H9 (cell line): ENCODE measurements at regions not wholly inside any gene's neighbourhood (a gene's known extent, or its start where the extent isn't known, plus 50 kb on each side); places are given as distances from the start of the nearest gene placed in this dataset.

Experiments
- DNase-seq: peaks from one replicate; pipeline ENCODE4 v3.0.0-alpha.2; 2017
- H2AFZ ChIP-seq: one replicate; pipeline ENCODE4 v1.6.1; 2013; ENCODE audit warnings: mild to moderate bottlenecking, low read length, control low read depth, moderate library complexity
- H2AK5ac ChIP-seq: 2 replicates; pipeline ENCODE4 v1.6.1; 2013; ENCODE audit warnings: low read length, control low read depth, mixed read lengths; ENCODE audit not compliant: insufficient read length
- H2BK120ac ChIP-seq: one replicate; pipeline ENCODE4 v1.6.1; 2013; ENCODE audit warnings: low read depth, mild to moderate bottlenecking, low read length, control low read depth, inconsistent platforms; ENCODE audit not compliant: poor library complexity, severe bottlenecking
- H2BK12ac ChIP-seq: 2 replicates; pipeline ENCODE4 v1.6.1; 2013; ENCODE audit warnings: low read length, control low read depth, mixed read lengths, low read depth; ENCODE audit not compliant: insufficient read length
- H2BK15ac ChIP-seq: 2 replicates; pipeline ENCODE4 v1.6.1; 2013; ENCODE audit warnings: low read depth, low read length, control low read depth
- H2BK20ac ChIP-seq: one replicate; pipeline ENCODE4 v1.6.1; 2013; ENCODE audit warnings: low read depth, mild to moderate bottlenecking, low read length, control low read depth, inconsistent platforms; ENCODE audit not compliant: poor library complexity, severe bottlenecking
- H2BK5ac ChIP-seq: 2 replicates; pipeline ENCODE4 v1.6.1; 2013; ENCODE audit warnings: low read length, control low read depth, mixed read lengths; ENCODE audit not compliant: insufficient read length
- H3K14ac ChIP-seq: 2 replicates; pipeline ENCODE4 v1.6.1; 2013; ENCODE audit warnings: low read length, control low read depth; ENCODE audit not compliant: insufficient read depth
- H3K18ac ChIP-seq: 2 replicates; pipeline ENCODE4 v1.6.1; 2013; ENCODE audit warnings: low read depth, mild to moderate bottlenecking, mixed read lengths, low read length, control low read depth; ENCODE audit not compliant: insufficient read length
- H3K23ac ChIP-seq: 2 replicates; pipeline ENCODE4 v1.6.1; 2013; ENCODE audit warnings: low read length, control low read depth, mixed read lengths, low read depth; ENCODE audit not compliant: insufficient read length
- H3K23me2 ChIP-seq: 2 replicates; pipeline ENCODE4 v1.6.1; 2013; ENCODE audit warnings: low read depth, mild to moderate bottlenecking, mixed read lengths, low read length, control low read depth; ENCODE audit not compliant: insufficient read length, poor library complexity, severe bottlenecking
- H3K27ac ChIP-seq: 2 replicates; pipeline ENCODE4 v1.5.1; 2013; ENCODE audit warnings: low read length, control low read depth, mixed read lengths, low read depth; ENCODE audit not compliant: insufficient read length
- H3K27me3 ChIP-seq: 2 replicates; pipeline ENCODE4 v1.6.1; 2013; ENCODE audit warnings: low read length, control low read depth, inconsistent platforms; ENCODE audit not compliant: insufficient read depth
- H3K4ac ChIP-seq: 2 replicates; pipeline ENCODE4 v1.6.1; 2013; ENCODE audit warnings: low read depth, mild to moderate bottlenecking, control low read depth, inconsistent platforms, low read length, moderate library complexity
- H3K4me1 ChIP-seq: 2 replicates; pipeline ENCODE4 v1.6.1; 2013; ENCODE audit warnings: low read length, control low read depth, inconsistent platforms; ENCODE audit not compliant: insufficient read depth
- H3K4me2 ChIP-seq: 2 replicates; pipeline ENCODE4 v1.6.1; 2013; ENCODE audit warnings: low read length, control low read depth, mixed read lengths; ENCODE audit not compliant: insufficient read length, insufficient read depth
- H3K56ac ChIP-seq: 2 replicates; pipeline ENCODE4 v1.6.1; 2013; ENCODE audit warnings: low read depth, mild to moderate bottlenecking, mixed read lengths, low read length, control low read depth; ENCODE audit not compliant: insufficient read length
- H3K79me1 ChIP-seq: 2 replicates; pipeline ENCODE4 v1.6.1; 2013; ENCODE audit warnings: low read depth, mild to moderate bottlenecking, moderate library complexity, low read length, control low read depth, inconsistent platforms; ENCODE audit not compliant: insufficient read depth, poor library complexity, severe bottlenecking
- H3K79me2 ChIP-seq: 2 replicates; pipeline ENCODE4 v1.6.1; 2013; ENCODE audit warnings: low read length, control low read depth, inconsistent platforms; ENCODE audit not compliant: insufficient read depth
- H3K9ac ChIP-seq: 2 replicates; pipeline ENCODE4 v1.6.1; 2013; ENCODE audit warnings: low read length, control low read depth, mixed read lengths; ENCODE audit not compliant: insufficient read length; ENCODE audit errors: extremely low read depth
- H3K9me3 ChIP-seq: one replicate; pipeline ENCODE4 v1.6.1; 2013; ENCODE audit warnings: low read depth, low read length, inconsistent platforms; ENCODE audit not compliant: control insufficient read depth
- H3T11ph ChIP-seq: one replicate; pipeline ENCODE4 v1.6.1; 2013; ENCODE audit warnings: mild to moderate bottlenecking, low read length, control low read depth, inconsistent platforms
- H4K20me1 ChIP-seq: one replicate; pipeline ENCODE4 v1.6.1; 2013; ENCODE audit not compliant: control insufficient read depth, insufficient read length, insufficient read depth
- H4K5ac ChIP-seq: 2 replicates; pipeline ENCODE4 v1.6.1; 2013; ENCODE audit warnings: low read depth, mild to moderate bottlenecking, mixed read lengths, low read length, control low read depth; ENCODE audit not compliant: insufficient read length
- H4K8ac ChIP-seq: replicated peaks from 2 replicates; pipeline ENCODE4 v1.6.1; 2013; ENCODE audit warnings: low read length, control low read depth, mixed read lengths, low read depth; ENCODE audit not compliant: insufficient read length
- H4K91ac ChIP-seq: 2 replicates; pipeline ENCODE4 v1.6.1; 2013; ENCODE audit warnings: low read depth, mild to moderate bottlenecking, moderate library complexity, mixed read lengths, low read length, control low read depth; ENCODE audit not compliant: insufficient read length
- H3K27ac Mint-ChIP-seq, 3 experiments: 2 replicates in 2 of 3; 3 replicates in 1 of 3; pipeline ENCODE4 v1.8.0; 2020 to 2021; ENCODE audit warnings: mixed read lengths in 3 of 3, mild to moderate bottlenecking in 1 of 3, moderate library complexity in 1 of 3
- H3K27me3 Mint-ChIP-seq: 2 replicates; pipeline ENCODE4 v1.8.0; 2021; ENCODE audit warnings: low read depth, mild to moderate bottlenecking, moderate library complexity, mixed read lengths
- H3K36me3 Mint-ChIP-seq, 3 experiments: 2 replicates in 2 of 3; 3 replicates in 1 of 3; pipeline ENCODE4 v1.8.0; 2020 to 2021; ENCODE audit warnings: low read depth in 3 of 3, mixed read lengths in 3 of 3; ENCODE audit not compliant: insufficient read depth in 1 of 3
- H3K4me1 Mint-ChIP-seq, 2 experiments: 2 replicates each; pipeline ENCODE4 v1.8.0; 2020; ENCODE audit warnings: mixed read lengths in 2 of 2
- H3K4me3 Mint-ChIP-seq, 2 experiments: 2 replicates in 1 of 2; 3 replicates in 1 of 2; pipeline ENCODE4 v1.8.0; 2020 to 2021; ENCODE audit warnings: mild to moderate bottlenecking in 2 of 2, mixed read lengths in 2 of 2, moderate library complexity in 1 of 2
- H3K9me3 Mint-ChIP-seq, 2 experiments: 2 replicates in 1 of 2; 3 replicates in 1 of 2; pipeline ENCODE4 v1.8.0; 2020; ENCODE audit warnings: mild to moderate bottlenecking in 2 of 2, mixed read lengths in 2 of 2, moderate library complexity in 1 of 2
- CTCF ChIP-seq: fragments of 200-600 bp; sonication (generic); conservative IDR thresholded peaks from 3 replicates; pipeline ENCODE4 v1.8.0; 2021; ENCODE audit warnings: antibody characterized with exemption, mild to moderate bottlenecking
- WGBS: extraction: QIAGEN DNeasy Blood & Tissue Kit; methylation state at CpG from one replicate; pipeline ENCODE4 v1.1.7; 2013; ENCODE audit warnings: missing lambda C conversion rate, low lambda C conversion rate, mixed read lengths; ENCODE audit not compliant: insufficient read length; ENCODE audit errors: extremely low coverage; 5-methylcytosine and 5-hydroxymethylcytosine counted together

GRCh38 chr2:125033871-125034270 lies 1008.8 kb downstream of the CNTNAP5 start:
- no peak overlapping the region for H3K9ac ChIP-seq
- WGBS: no CpG with 5 or more reads among the region's 1 CpG
- no peak overlapping the region for H4K91ac ChIP-seq
- no peak overlapping the region for H3K23ac ChIP-seq
- H3K4me3 Mint-ChIP-seq: no peak overlapping the region
- H3K27me3 ChIP-seq: no peaks in the 10 kb centered on the region
- peaks cover 40 to 45% of the 10 kb centered on the region in 2 experiments for H3K9me3 Mint-ChIP-seq
- H3K27ac Mint-ChIP-seq: no peak overlapping the region
- H3K14ac ChIP-seq: no peak overlapping the region
- H2BK20ac ChIP-seq: no peak overlapping the region
- H4K20me1 ChIP-seq: no peaks in the 10 kb centered on the region
- no peak for TF ChIP-seq CTCF
- no peaks in the 10 kb centered on the region for H3K23me2 ChIP-seq
- H3K79me1 ChIP-seq: no peaks in the 10 kb centered on the region
- no peak for DNase-seq
- peaks cover 9 to 50% (median 21%) of the 10 kb centered on the region in 3 experiments for H3K36me3 Mint-ChIP-seq
- H3K27ac ChIP-seq: no peak overlapping the region
- no peak overlapping the region for H3K18ac ChIP-seq
- H2BK120ac ChIP-seq: no peak overlapping the region
- H4K5ac ChIP-seq: no peak overlapping the region
- no peak overlapping the region for H3K56ac ChIP-seq
- H3K4me1 Mint-ChIP-seq: peaks cover 13 to 16% of the 10 kb centered on the region in 2 experiments
- no peak overlapping the region for H3K4ac ChIP-seq
- no peaks in the 10 kb centered on the region for H3K79me2 ChIP-seq
- no peak overlapping the region for H4K8ac ChIP-seq
- H2AFZ ChIP-seq: no peak overlapping the region
- H3K4me1 ChIP-seq: no peaks in the 10 kb centered on the region
- no peak overlapping the region for H2BK15ac ChIP-seq
- H2BK5ac ChIP-seq: no peak overlapping the region
- H2AK5ac ChIP-seq: no peak overlapping the region
- H3K9me3 ChIP-seq: no peaks in the 10 kb centered on the region
- no peak overlapping the region for H3K4me2 ChIP-seq
- no peaks in the 10 kb centered on the region for H3K27me3 Mint-ChIP-seq
- H2BK12ac ChIP-seq: no peak overlapping the region
- H3T11ph ChIP-seq: no peak overlapping the region
